Smooth muscle cell (in vitro differentiated cells): ENCODE measurements at regions not wholly inside any gene's neighbourhood (a gene's known extent, or its start where the extent isn't known, plus 50 kb on each side); places are given as distances from the start of the nearest gene placed in this dataset.

Source experiments
- DNase-seq: peaks from one replicate; lab custom pipeline; 2025; ENCODE audit not compliant: unreplicated experiment; lab: John Stamatoyannopoulos, UW
- H2AFZ ChIP-seq: fragments of 200-600 bp; sonication (generic); 2 replicates; pipeline ENCODE4 v1.6.0; 2016; ENCODE audit warnings: antibody characterized with exemption, low read depth, mild to moderate bottlenecking
- H3F3A ChIP-seq: fragments of 200-600 bp; sonication (generic); 2 replicates; pipeline ENCODE4 v1.6.0; 2017; ENCODE audit warnings: antibody characterized with exemption, low read depth
- H3K27ac ChIP-seq: fragments of 200-600 bp; sonication (generic); 2 replicates; pipeline ENCODE4 v1.5.1; 2016; ENCODE audit warnings: low read depth, mild to moderate bottlenecking
- H3K27me3 ChIP-seq: fragments of 200-600 bp; sonication (generic); 2 replicates; pipeline ENCODE4 v1.6.1; 2016; ENCODE audit warnings: low read depth, mild to moderate bottlenecking
- H3K36me3 ChIP-seq: fragments of 200-600 bp; sonication (generic); 2 replicates; pipeline ENCODE4 v1.5.1; 2016; ENCODE audit warnings: low read depth
- H3K4me1 ChIP-seq: fragments of 200-600 bp; sonication (generic); 2 replicates; pipeline ENCODE4 v1.5.1; 2016; ENCODE audit warnings: low read depth
- H3K4me2 ChIP-seq: fragments of 200-600 bp; sonication (generic); 2 replicates; pipeline ENCODE4 v1.6.0; 2016; ENCODE audit warnings: mild to moderate bottlenecking
- H3K4me3 ChIP-seq: fragments of 200-600 bp; sonication (generic); 2 replicates; pipeline ENCODE4 v1.5.1; 2016; ENCODE audit warnings: mild to moderate bottlenecking
- H3K79me2 ChIP-seq: fragments of 200-600 bp; sonication (generic); 2 replicates; pipeline ENCODE4 v1.6.0; 2016; ENCODE audit warnings: low read depth, mild to moderate bottlenecking
- H3K9ac ChIP-seq: fragments of 200-600 bp; sonication (generic); 2 replicates; pipeline ENCODE4 v1.6.0; 2016; ENCODE audit warnings: low read depth
- H3K9me3 ChIP-seq: fragments of 200-600 bp; sonication (generic); replicated peaks from 2 replicates; pipeline ENCODE4 v1.5.1; 2016; ENCODE audit warnings: low read depth
- H4K20me1 ChIP-seq: fragments of 200-600 bp; sonication (generic); 2 replicates; pipeline ENCODE4 v1.6.0; 2016; ENCODE audit warnings: low read depth
- CTCF ChIP-seq: fragments of 200-600 bp; sonication (generic); IDR thresholded peaks from 2 replicates; pipeline ENCODE4 v1.5.1; 2017; ENCODE audit warnings: borderline replicate concordance, mild to moderate bottlenecking, antibody characterized with exemption; ENCODE audit not compliant: insufficient read depth, poor library complexity, severe bottlenecking
- WGBS: methylation state at CpG from one replicate; pipeline ENCODE4 v1.1.7; 2016; ENCODE audit warnings: low lambda C conversion rate; 5-methylcytosine and 5-hydroxymethylcytosine counted together

GRCh38 chr3:176714034-176714433, 483.2 kb downstream of the TBL1XR1 start:
- DNase-seq, result no peak
- Histone ChIP-seq H3K4me3 (no peak overlapping the region), H3K79me2 (no peaks in the 10 kb centered on the region), H3K27ac (no peak overlapping the region), H3F3A (no peaks in the 10 kb centered on the region), H3K36me3 (no peaks in the 10 kb centered on the region), H3K4me2 (no peak overlapping the region), H3K27me3 (no peaks in the 10 kb centered on the region), H4K20me1 (no peaks in the 10 kb centered on the region), H3K9me3 (no peaks in the 10 kb centered on the region), H3K9ac (no peak overlapping the region), H3K4me1 (peaks cover 10% of the 10 kb centered on the region), H2AFZ (no peak overlapping the region)
- no peak for TF ChIP-seq CTCF
- 59% methylated on average over 3 of the region's 3 CpGs for WGBS

GRCh38 chr3:176712191-176712590, 485.1 kb downstream of the TBL1XR1 start:
- Histone ChIP-seq H3K27ac (no peak overlapping the region), H3F3A (no peaks in the 10 kb centered on the region), H2AFZ (no peak overlapping the region), H3K4me3 (no peak overlapping the region), H3K27me3 (no peaks in the 10 kb centered on the region), H3K36me3 (no peaks in the 10 kb centered on the region), H3K9me3 (no peaks in the 10 kb centered on the region), H3K79me2 (no peaks in the 10 kb centered on the region), H4K20me1 (no peaks in the 10 kb centered on the region), H3K9ac (no peak overlapping the region), H3K4me1 (peaks cover 10% of the 10 kb centered on the region), H3K4me2 (no peak overlapping the region)
- WGBS, result 91% methylated on average over 2 of the region's 2 CpGs
- TF ChIP-seq CTCF, result no peak
- DNase-seq, result no peak

GRCh38 chr3:176699288-176699687, 498.0 kb downstream of the TBL1XR1 start:
- H4K20me1 ChIP-seq, result no peaks in the 10 kb centered on the region
- no peaks in the 10 kb centered on the region for H3F3A ChIP-seq
- H3K4me2 ChIP-seq, result no peak overlapping the region
- TF ChIP-seq CTCF, result no peak
- 63% methylated on average over 4 of the region's 4 CpGs for WGBS
- H3K9me3 ChIP-seq, result no peaks in the 10 kb centered on the region
- H3K4me1 ChIP-seq, result peaks cover 5% of the 10 kb centered on the region
- no peaks in the 10 kb centered on the region for H3K27me3 ChIP-seq
- H3K36me3 ChIP-seq, result no peaks in the 10 kb centered on the region
- H3K9ac ChIP-seq, result no peak overlapping the region
- no peak for DNase-seq
- H3K27ac ChIP-seq, result no peak overlapping the region
- no peak overlapping the region for H2AFZ ChIP-seq
- no peak overlapping the region for H3K4me3 ChIP-seq
- no peaks in the 10 kb centered on the region for H3K79me2 ChIP-seq

- H3K27ac ChIP-seq, result no peak overlapping the region
- no peak overlapping the region for H2AFZ ChIP-seq
- H4K20me1 ChIP-seq, result no peaks in the 10 kb centered on the region
- no peaks in the 10 kb centered on the region for H3K79me2 ChIP-seq
- H3K27me3 ChIP-seq, result no peaks in the 10 kb centered on the region
- no peak overlapping the region for H3K4me3 ChIP-seq
- no peaks in the 10 kb centered on the region for H3K9me3 ChIP-seq
- no peaks in the 10 kb centered on the region for H3F3A ChIP-seq
- no peaks in the 10 kb centered on the region for H3K36me3 ChIP-seq
- DNase-seq, result no peak
- peaks cover 5% of the 10 kb centered on the region for H3K4me1 ChIP-seq
- no peak overlapping the region for H3K9ac ChIP-seq
- TF ChIP-seq CTCF, result no peak
- no peak overlapping the region for H3K4me2 ChIP-seq
- 85% methylated on average over 9 of the region's 9 CpGs for WGBS
These were observed 499.9 kb downstream of the TBL1XR1 start for GRCh38 chr3:176697284-176697889.
